ENCODE measurements at regions not wholly inside any gene's neighbourhood (a gene's known extent, or its start where the extent isn't known, plus 50 kb on each side); places are given as distances from the start of the nearest gene placed in this dataset.
"Not testable (repeated sequence)": the region's sequence is repeated elsewhere in the genome, so short reads cannot be mapped to it uniquely, and the experiment has no call there.

GRCh38 chr10:109809954-109810353, 113.4 kb downstream of the XPNPEP1 start:
- DNase-seq = not testable (repeated sequence)

- not testable (repeated sequence) for DNase-seq
Observed at GRCh38 chr10:109801191-109801590, 122.1 kb downstream of the XPNPEP1 start.

- no peak for DNase-seq
Observed at GRCh38 chr10:109790647-109791046, 132.7 kb downstream of the XPNPEP1 start.

- DNase-seq = no peak
Observed at GRCh38 chr10:109784236-109784635, 139.1 kb downstream of the XPNPEP1 start.

- DNase-seq = no peak
Observed at GRCh38 chr10:109783286-109783685, 140.0 kb downstream of the XPNPEP1 start.

GRCh38 chr10:109780997-109781396, 142.3 kb downstream of the XPNPEP1 start:
- DNase-seq = no peak

- DNase-seq = no peak
Observed at GRCh38 chr10:109778993-109779392, 144.3 kb downstream of the XPNPEP1 start.

- no peak for DNase-seq
Observed at GRCh38 chr10:109774121-109774440, 149.2 kb downstream of the XPNPEP1 start.

- peak in 1 of 2 donors; percentile 13 for DNase-seq
Observed at GRCh38 chr10:109773288-109774120, 149.8 kb downstream of the XPNPEP1 start.

- no peak for DNase-seq
Observed at GRCh38 chr10:109770663-109771062, 152.6 kb downstream of the XPNPEP1 start.

GRCh38 chr10:109769966-109770365, 153.3 kb downstream of the XPNPEP1 start:
- no peak for DNase-seq

- no peak for DNase-seq
Observed at GRCh38 chr10:109765838-109766237, 157.5 kb downstream of the XPNPEP1 start.

- no peak for DNase-seq
Observed at GRCh38 chr10:109762555-109762954, 160.8 kb downstream of the XPNPEP1 start.

GRCh38 chr10:109757670-109758069, 165.6 kb downstream of the XPNPEP1 start:
- not testable (repeated sequence) for DNase-seq

- DNase-seq = no peak
Observed at GRCh38 chr10:109746861-109747260, 176.4 kb downstream of the XPNPEP1 start.

GRCh38 chr10:109744020-109744419, 179.3 kb downstream of the XPNPEP1 start:
- DNase-seq = no peak

GRCh38 chr10:109743574-109743973, 179.7 kb downstream of the XPNPEP1 start:
- no peak for DNase-seq

GRCh38 chr10:109743146-109743545, 180.2 kb downstream of the XPNPEP1 start:
- DNase-seq = no peak

- DNase-seq = no peak
Observed at GRCh38 chr10:109741712-109742111, 181.6 kb downstream of the XPNPEP1 start.

- no peak for DNase-seq
Observed at GRCh38 chr10:109740436-109740835, 182.9 kb downstream of the XPNPEP1 start.

- DNase-seq = no peak
Observed at GRCh38 chr10:109737626-109738025, 185.7 kb downstream of the XPNPEP1 start.

GRCh38 chr10:109737009-109737408, 186.3 kb downstream of the XPNPEP1 start:
- no peak for DNase-seq

GRCh38 chr10:109735776-109736175, 187.5 kb downstream of the XPNPEP1 start:
- no peak for DNase-seq

GRCh38 chr10:109732254-109732965, 190.9 kb downstream of the XPNPEP1 start:
- DNase-seq = no peak
